ENCODE measurements at regions not wholly inside any gene's neighbourhood (a gene's known extent, or its start where the extent isn't known, plus 50 kb on each side); places are given as distances from the start of the nearest gene placed in this dataset.

DNA sequence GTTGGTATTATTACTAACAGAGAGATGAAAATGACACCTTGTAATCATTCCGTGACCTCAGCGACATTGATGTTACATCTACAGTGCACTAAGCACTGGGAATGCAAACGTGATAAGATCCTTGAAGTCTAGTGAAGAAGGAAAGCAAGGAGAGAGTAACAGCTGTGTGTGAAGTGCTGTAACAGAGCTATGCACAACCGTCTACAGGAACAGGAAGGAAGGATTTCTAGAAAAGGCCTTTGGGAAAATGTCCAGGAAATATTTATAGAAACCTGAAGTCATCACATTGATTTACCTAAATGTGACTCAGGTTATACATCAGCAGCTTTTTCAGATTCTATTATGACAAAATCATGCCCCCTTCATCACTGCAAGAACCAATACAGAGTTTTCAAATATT is 304.2 kb upstream of the AMIGO2 start:
- H3K4me3 ChIP-seq (ENCODE audit: low read depth, low read length), result no peak overlapping the region
- DNase-seq (ENCODE audit: low read depth), result no peak
- TF ChIP-seq, protein P1, sequence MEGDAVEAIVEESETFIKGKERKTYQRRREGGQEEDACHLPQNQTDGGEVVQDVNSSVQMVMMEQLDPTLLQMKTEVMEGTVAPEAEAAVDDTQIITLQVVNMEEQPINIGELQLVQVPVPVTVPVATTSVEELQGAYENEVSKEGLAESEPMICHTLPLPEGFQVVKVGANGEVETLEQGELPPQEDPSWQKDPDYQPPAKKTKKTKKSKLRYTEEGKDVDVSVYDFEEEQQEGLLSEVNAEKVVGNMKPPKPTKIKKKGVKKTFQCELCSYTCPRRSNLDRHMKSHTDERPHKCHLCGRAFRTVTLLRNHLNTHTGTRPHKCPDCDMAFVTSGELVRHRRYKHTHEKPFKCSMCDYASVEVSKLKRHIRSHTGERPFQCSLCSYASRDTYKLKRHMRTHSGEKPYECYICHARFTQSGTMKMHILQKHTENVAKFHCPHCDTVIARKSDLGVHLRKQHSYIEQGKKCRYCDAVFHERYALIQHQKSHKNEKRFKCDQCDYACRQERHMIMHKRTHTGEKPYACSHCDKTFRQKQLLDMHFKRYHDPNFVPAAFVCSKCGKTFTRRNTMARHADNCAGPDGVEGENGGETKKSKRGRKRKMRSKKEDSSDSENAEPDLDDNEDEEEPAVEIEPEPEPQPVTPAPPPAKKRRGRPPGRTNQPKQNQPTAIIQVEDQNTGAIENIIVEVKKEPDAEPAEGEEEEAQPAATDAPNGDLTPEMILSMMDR (IDR thresholded peaks at IDR 0.05; ENCODE audit: low read depth, low read length), result no peak
- no peak for TF ChIP-seq MAX (IDR thresholded peaks at IDR 0.05; ENCODE audit: low read depth, low read length)
- no peak for TF ChIP-seq POLR2A (IDR thresholded peaks at IDR 0.05; ENCODE audit: extremely low read depth, insufficient read length)
- TF ChIP-seq MYC (IDR thresholded peaks at IDR 0.05; ENCODE audit: low read depth, low read length), result no peak

GRCh38 chr12:47382305-47382704 is 302.5 kb upstream of the AMIGO2 start:
- TF ChIP-seq POLR2A (IDR thresholded peaks at IDR 0.05; ENCODE audit: extremely low read depth, insufficient read length) (no peak), MAX (IDR thresholded peaks at IDR 0.05; ENCODE audit: low read depth, low read length) (no peak), MYC (IDR thresholded peaks at IDR 0.05; ENCODE audit: low read depth, low read length) (no peak)
- TF ChIP-seq, protein P1 (IDR thresholded peaks at IDR 0.05; ENCODE audit: low read depth, low read length), result no peak
- no peak overlapping the region for H3K4me3 ChIP-seq (ENCODE audit: low read depth, low read length)
- peak; percentile 9 for DNase-seq (ENCODE audit: low read depth)

GRCh38 chr12:47378907-47379306 is 299.1 kb upstream of the AMIGO2 start:
- TF ChIP-seq MAX (IDR thresholded peaks at IDR 0.05; ENCODE audit: low read depth, low read length) (no peak), POLR2A (IDR thresholded peaks at IDR 0.05; ENCODE audit: extremely low read depth, insufficient read length) (no peak), MYC (IDR thresholded peaks at IDR 0.05; ENCODE audit: low read depth, low read length) (no peak)
- TF ChIP-seq, protein P1 (IDR thresholded peaks at IDR 0.05; ENCODE audit: low read depth, low read length), result no peak
- peak; percentile 29 for DNase-seq (ENCODE audit: low read depth)
- H3K4me3 ChIP-seq (ENCODE audit: low read depth, low read length), result no peak overlapping the region

- DNase-seq (ENCODE audit: low read depth), result no peak
- no peak overlapping the region for H3K4me3 ChIP-seq (ENCODE audit: low read depth, low read length)
- no peak for TF ChIP-seq POLR2A (IDR thresholded peaks at IDR 0.05; ENCODE audit: extremely low read depth, insufficient read length)
- no peak for TF ChIP-seq MYC (IDR thresholded peaks at IDR 0.05; ENCODE audit: low read depth, low read length)
- TF ChIP-seq, protein P1 (IDR thresholded peaks at IDR 0.05; ENCODE audit: low read depth, low read length), result no peak
- TF ChIP-seq MAX (IDR thresholded peaks at IDR 0.05; ENCODE audit: low read depth, low read length), result no peak
These were observed 298.4 kb upstream of the AMIGO2 start for GRCh38 chr12:47378222-47378582.

GRCh38 chr12:47377414-47378221 is 297.9 kb upstream of the AMIGO2 start:
- no peak overlapping the region for H3K4me3 ChIP-seq (ENCODE audit: low read depth, low read length)
- TF ChIP-seq, protein P1 (IDR thresholded peaks at IDR 0.05; ENCODE audit: low read depth, low read length), result no peak
- TF ChIP-seq MAX (IDR thresholded peaks at IDR 0.05; ENCODE audit: low read depth, low read length), result no peak
- no peak for TF ChIP-seq MYC (IDR thresholded peaks at IDR 0.05; ENCODE audit: low read depth, low read length)
- no peak for TF ChIP-seq POLR2A (IDR thresholded peaks at IDR 0.05; ENCODE audit: extremely low read depth, insufficient read length)
- DNase-seq (ENCODE audit: low read depth), result no peak

Data from NB4 (cell line).